HepG2 (cell line): ENCODE measurements at regions not wholly inside any gene's neighbourhood (a gene's known extent, or its start where the extent isn't known, plus 50 kb on each side); places are given as distances from the start of the nearest gene placed in this dataset.

Experiments
- ATAC-seq: fragments of 200-7000 bp; cut with Tn5 transposase; 3 replicates; pipeline ENCODE4 v1.9.1; 2020; ENCODE audit warnings: mild to moderate bottlenecking, moderate library complexity
- BruUV-seq: library from RNA; stranded (reverse); fragments of 400-500 nt; replicated peaks from 2 replicates; lab custom pipeline; 2021; lab: Mats Ljungman, UMichigan
- CTCF ChIA-PET: fragments of 300-600 bp; formaldehyde crosslinking; extraction: SDS; loops from one replicate; lab custom pipeline; 2021; ENCODE audit warnings: low total read pairs, inconsistent platforms, low intra/inter-chr PET ratio; lab: Yijun Ruan, JAX
- POLR2A ChIA-PET: fragments of 350-600 bp; sonication (Branson Sonifier 250); formaldehyde crosslinking; loops from one replicate; lab custom pipeline; 2020; ENCODE audit warnings: antibody characterized with exemption, inconsistent platforms; lab: Yijun Ruan, JAX
- DNase-seq: peaks from one replicate; pipeline ENCODE4 v3.0.0-alpha.2; 2015; ENCODE audit warnings: low spot score
- FAIRE-seq: peaks from 3 replicates; lab custom pipeline; 2011; peaks lifted over from hg19 to GRCh38; lab: Jason Lieb, UNC
- H2AFZ ChIP-seq: one replicate; pipeline ENCODE4 v1.6.1; 2011; ENCODE audit warnings: low read length, inconsistent platforms
- H3K27ac ChIP-seq: fragments of 300-600 bp; 3 replicates; pipeline ENCODE4 v1.8.0; 2011; ENCODE audit warnings: mixed run types, mild to moderate bottlenecking, mixed read lengths, low read length, inconsistent platforms; ENCODE audit not compliant: insufficient read depth; ENCODE audit errors: extremely low read length
- H3K27me3 ChIP-seq, 2 experiments: fragments of 200-600 bp in 1 of 2; 2 replicates in 1 of 2; 3 replicates in 1 of 2; pipeline versions ENCODE4 v1.6.0 to v1.8.0; 2011; ENCODE audit warnings: low read length in 2 of 2, mild to moderate bottlenecking in 2 of 2, moderate library complexity in 2 of 2, inconsistent platforms in 1 of 2; ENCODE audit not compliant: insufficient read depth in 2 of 2, control insufficient read depth in 1 of 2
- H3K36me3 ChIP-seq, 2 experiments: fragments of 200-600 bp in 1 of 2; replicated peaks in 1 of 2; 2 replicates in 1 of 2; 3 replicates in 1 of 2; pipeline versions ENCODE4 v1.5.1 to v1.8.0; 2011; ENCODE audit warnings: low read length in 2 of 2, inconsistent platforms in 1 of 2; ENCODE audit not compliant: insufficient read depth in 2 of 2, control insufficient read depth in 1 of 2
- H3K4me1 ChIP-seq: 2 replicates; pipeline ENCODE4 v1.5.1; 2012; ENCODE audit warnings: low read length, inconsistent platforms; ENCODE audit not compliant: insufficient read depth
- H3K4me2 ChIP-seq: 2 replicates; pipeline ENCODE4 v1.6.0; 2011; ENCODE audit warnings: low read depth, low read length, inconsistent platforms
- H3K4me3 ChIP-seq, 3 experiments: fragments of 200-600 bp in 1 of 3; sonication (generic), shearing (Covaris generic) in 1 of 3; replicated peaks in 1 of 3; 2 replicates each; pipeline ENCODE4 v1.5.1; 2011 to 2016; ENCODE audit warnings: low read length in 3 of 3, inconsistent platforms in 2 of 3, low read depth in 2 of 3, mild to moderate bottlenecking in 2 of 3, control low read depth in 1 of 3, mixed read lengths in 1 of 3; ENCODE audit not compliant: insufficient read depth in 1 of 3
- H3K79me2 ChIP-seq: one replicate; pipeline ENCODE4 v1.6.1; 2011; ENCODE audit warnings: low read length, inconsistent platforms; ENCODE audit not compliant: insufficient read depth
- H3K9ac ChIP-seq: 2 replicates; pipeline ENCODE4 v1.6.0; 2011; ENCODE audit warnings: mild to moderate bottlenecking, low read depth, low read length, inconsistent platforms; ENCODE audit not compliant: insufficient read depth
- H3K9me3 ChIP-seq: 2 replicates; pipeline ENCODE4 v1.5.1; 2012; ENCODE audit warnings: mild to moderate bottlenecking, low read length
- H4K20me1 ChIP-seq: 2 replicates; pipeline ENCODE4 v1.6.0; 2011; ENCODE audit warnings: inconsistent platforms, mild to moderate bottlenecking, low read length, moderate library complexity; ENCODE audit not compliant: insufficient read depth
- ARID3A ChIP-seq: IDR thresholded peaks from 2 replicates; pipeline ENCODE4 v1.6.1; 2012; ENCODE audit warnings: low read depth, low read length, improper control_type of control experiment
- ATAD3A ChIP-seq: sonication (generic); formaldehyde crosslinking; IDR thresholded peaks from 2 replicates; pipeline ENCODE4 v1.4.0; 2020; ENCODE audit warnings: missing genetic modification reagents
- BCL3 ChIP-seq: sonication (generic); formaldehyde crosslinking; IDR thresholded peaks from 2 replicates; pipeline ENCODE4 v1.5.1; 2020; ENCODE audit warnings: mild to moderate bottlenecking, missing genetic modification reagents, moderate library complexity
- CAMTA2 ChIP-seq: sonication (generic); formaldehyde crosslinking; IDR thresholded peaks from 2 replicates; pipeline ENCODE4 v1.4.0; 2020; ENCODE audit warnings: mild to moderate bottlenecking, missing genetic modification reagents, borderline replicate concordance
- CBX5 ChIP-seq: sonication (generic); formaldehyde crosslinking; IDR thresholded peaks from 2 replicates; pipeline ENCODE4 v1.4.0; 2020; ENCODE audit warnings: missing genetic modification reagents, borderline replicate concordance
- DDIT3 ChIP-seq: sonication (generic); formaldehyde crosslinking; IDR thresholded peaks from 2 replicates; pipeline ENCODE4 v1.4.0; 2020; ENCODE audit warnings: mild to moderate bottlenecking, missing genetic modification reagents
- DRAP1 ChIP-seq: IDR thresholded peaks from 2 replicates; pipeline ENCODE4 v1.6.1; 2016; ENCODE audit warnings: missing genetic modification reagents, missing compliant biosample characterization
- NCOR1 ChIP-seq: fragments of 200-600 bp; sonication (generic); IDR thresholded peaks from 2 replicates; pipeline ENCODE4 v1.7.0; 2017; ENCODE audit warnings: antibody characterized with exemption, low read length, borderline replicate concordance
- NFKBIZ ChIP-seq: IDR thresholded peaks from 2 replicates; pipeline ENCODE4 v1.6.1; 2018; ENCODE audit warnings: missing genetic modification reagents, missing compliant biosample characterization
- PHF5A ChIP-seq: IDR thresholded peaks from one replicate; pipeline ENCODE4 v1.6.1; 2018; ENCODE audit warnings: low read depth, missing genetic modification reagents; ENCODE audit not compliant: unreplicated experiment
- RAD51 ChIP-seq: fragments of 450-650 bp; IDR thresholded peaks from 2 replicates; pipeline ENCODE4 v1.6.1; 2016; ENCODE audit warnings: borderline replicate concordance
- RNF2 ChIP-seq: fragments of 450-650 bp; conservative IDR thresholded peaks from 2 replicates; pipeline ENCODE4 v1.6.1; 2016; ENCODE audit warnings: low read depth
- SOX6 ChIP-seq, 2 experiments: fragments of 450-650 bp in 1 of 2; sonication (generic) in 1 of 2; formaldehyde crosslinking in 1 of 2; IDR thresholded peaks; 2 replicates each; pipeline versions ENCODE4 v1.4.0 to v1.6.1; 2017 to 2020; ENCODE audit warnings: antibody characterized with exemption in 1 of 2, mild to moderate bottlenecking in 1 of 2, missing genetic modification reagents in 1 of 2
- THYN1 ChIP-seq: sonication (generic); formaldehyde crosslinking; IDR thresholded peaks from 2 replicates; pipeline ENCODE4 v1.8.1; 2023; ENCODE audit warnings: low read depth, mild to moderate bottlenecking, moderate library complexity, missing genetic modification reagents, borderline replicate concordance
- ZBTB3 ChIP-seq: sonication (generic); formaldehyde crosslinking; IDR thresholded peaks from 2 replicates; pipeline ENCODE4 v1.4.0; 2020; ENCODE audit warnings: low read depth, mild to moderate bottlenecking, moderate library complexity, missing genetic modification reagents, borderline replicate concordance
- ZBTB37 ChIP-seq: sonication (generic); formaldehyde crosslinking; IDR thresholded peaks from 2 replicates; pipeline ENCODE4 v1.4.0; 2020; ENCODE audit warnings: mild to moderate bottlenecking, missing genetic modification reagents
- ZMAT3 ChIP-seq: sonication (generic); formaldehyde crosslinking; conservative IDR thresholded peaks from 2 replicates; pipeline ENCODE4 v1.7.0; 2021; ENCODE audit warnings: missing genetic modification reagents
- ZNF552 ChIP-seq: sonication (generic); formaldehyde crosslinking; IDR thresholded peaks from 2 replicates; pipeline ENCODE4 v1.9.0; 2022; ENCODE audit warnings: missing genetic modification reagents, mild to moderate bottlenecking, borderline replicate concordance
- ZNF644 ChIP-seq: IDR thresholded peaks from 2 replicates; pipeline ENCODE4 v1.6.1; 2016; ENCODE audit warnings: low read depth
- ZNF850 ChIP-seq: sonication (generic); formaldehyde crosslinking; conservative IDR thresholded peaks from 2 replicates; pipeline ENCODE4 v1.9.0; 2021; ENCODE audit warnings: mild to moderate bottlenecking, missing genetic modification reagents
- WGBS: methylation state at CpG from one replicate; pipeline ENCODE4 v1.1.6; 2017; ENCODE audit warnings: low lambda C conversion rate; 5-methylcytosine and 5-hydroxymethylcytosine counted together
- in situ Hi-C: cut with HindIII; loops from 2 replicates; pipeline ENCODE4 v1.10.0; 2017; ENCODE audit warnings: low pct_unique_long_range_greater_than_20kb; ENCODE audit not compliant: extremely low pct_ligation_motif_present
- intact Hi-C: fragments of 100-400 bp; cut with micrococcal nuclease; formaldehyde crosslinking; loops from one replicate; pipeline ENCODE4 v1.10.0; 2022; ENCODE audit not compliant: unreplicated experiment

GRCh38 chr6:97870273-97870672 is 587.3 kb upstream of the MMS22L start (continued):
- TF ChIP-seq ARID3A (no peak), SOX6 (IDR thresholded peaks at IDR 0.05) (no peak), SOX6 (CRISPR knock-in tag; IDR thresholded peaks at IDR 0.05) (no peak), ZNF850 (CRISPR knock-in tag) (no peak)

GRCh38 chr6:97876711-97877110 is 593.7 kb upstream of the MMS22L start:
- Histone ChIP-seq H3K9ac (no peak overlapping the region), H3K4me1 (no peaks in the 10 kb centered on the region), H3K4me2 (no peak overlapping the region), H4K20me1 (no peaks in the 10 kb centered on the region), H3K4me3 (no peak overlapping the region), H3K27me3 (no peaks in the 10 kb centered on the region), H3K79me2 (no peaks in the 10 kb centered on the region), H2AFZ (no peak overlapping the region), H3K9me3 (no peaks in the 10 kb centered on the region), H3K27ac (no peak overlapping the region), H3K36me3 (no peaks in the 10 kb centered on the region)
- intact Hi-C loops, result no loop called here
- ChIA-PET POLR2A (no interaction called here), CTCF (no interaction called here)
- WGBS, result 5% methylated on average over 3 of the region's 3 CpGs
- no TSS peak for BruUV-seq
- ATAC-seq, result no peak
- in situ Hi-C loops, result no loop called here
- DNase-seq, result no peak
- FAIRE-seq, result no peak
- TF ChIP-seq CAMTA2, result no peak
- TF ChIP-seq ZNF644, result no peak
- no peak for TF ChIP-seq ZNF552 (CRISPR knock-in tag)
- TF ChIP-seq PHF5A (CRISPR knock-in tag), result no peak
- no peak for TF ChIP-seq BCL3
- no peak for TF ChIP-seq DDIT3 (CRISPR knock-in tag)
- TF ChIP-seq CBX5 (CRISPR knock-in tag), result no peak
- TF ChIP-seq ZBTB37 (CRISPR knock-in tag), result no peak
- TF ChIP-seq RNF2, result no peak
- no peak for TF ChIP-seq ZMAT3
- TF ChIP-seq ZBTB3 (CRISPR knock-in tag), result no peak
- no peak for TF ChIP-seq NFKBIZ (CRISPR knock-in tag)
- TF ChIP-seq DRAP1 (CRISPR knock-in tag), result no peak
- TF ChIP-seq ATAD3A (CRISPR knock-in tag), result no peak
- TF ChIP-seq RAD51, result no peak
- no peak for TF ChIP-seq THYN1 (CRISPR knock-in tag)
- no peak for TF ChIP-seq NCOR1
